ENCODE measurements at regions not wholly inside any gene's neighbourhood (a gene's known extent, or its start where the extent isn't known, plus 50 kb on each side); places are given as distances from the start of the nearest gene placed in this dataset.
"Not testable (repeated sequence)": the region's sequence is repeated elsewhere in the genome, so short reads cannot be mapped to it uniquely, and the experiment has no call there.

- DNase-seq = no peak
Measured at GRCh38 chr21:35479529-35479928, 430.4 kb upstream of the RUNX1 start.

GRCh38 chr21:35479065-35479448 lies 430.0 kb upstream of the RUNX1 start:
- DNase-seq = no peak

GRCh38 chr21:35478161-35479064 lies 429.3 kb upstream of the RUNX1 start:
- no peak for DNase-seq

- no peak for DNase-seq
Measured at GRCh38 chr21:35477622-35478021, 428.5 kb upstream of the RUNX1 start.

- no peak for DNase-seq
Measured at GRCh38 chr21:35476621-35477395, 427.7 kb upstream of the RUNX1 start.

GRCh38 chr21:35475762-35476161 lies 426.7 kb upstream of the RUNX1 start:
- DNase-seq = no peak

- no peak for DNase-seq
Measured at GRCh38 chr21:35475009-35475408, 425.9 kb upstream of the RUNX1 start.

- DNase-seq = no peak
Measured at GRCh38 chr21:35473496-35473895, 424.4 kb upstream of the RUNX1 start.

GRCh38 chr21:35470522-35470921 lies 421.4 kb upstream of the RUNX1 start:
- DNase-seq = no peak

- DNase-seq = no peak
Measured at GRCh38 chr21:35469498-35469897, 420.4 kb upstream of the RUNX1 start.

- no peak for DNase-seq
Measured at GRCh38 chr21:35468991-35469390, 419.9 kb upstream of the RUNX1 start.

- DNase-seq = no peak
Measured at GRCh38 chr21:35467566-35467965, 418.5 kb upstream of the RUNX1 start.

- DNase-seq = not testable (repeated sequence)
Measured at GRCh38 chr21:35466681-35467080, 417.6 kb upstream of the RUNX1 start.

- DNase-seq = no peak
Measured at GRCh38 chr21:35465741-35466140, 416.6 kb upstream of the RUNX1 start.

- DNase-seq = no peak
Measured at GRCh38 chr21:35461700-35462099, 412.6 kb upstream of the RUNX1 start.

GRCh38 chr21:35460441-35460840 lies 411.3 kb upstream of the RUNX1 start:
- no peak for DNase-seq

GRCh38 chr21:35458405-35458804 lies 409.3 kb upstream of the RUNX1 start:
- DNase-seq = no peak

GRCh38 chr21:35457097-35457804 lies 408.1 kb upstream of the RUNX1 start:
- peak; percentile 50 for DNase-seq

GRCh38 chr21:35451276-35451675 lies 402.2 kb upstream of the RUNX1 start:
- DNase-seq = no peak

- DNase-seq = no peak
Measured at GRCh38 chr21:35450830-35451229, 401.7 kb upstream of the RUNX1 start.

GRCh38 chr21:35449846-35450245 lies 400.7 kb upstream of the RUNX1 start:
- DNase-seq = no peak

GRCh38 chr21:35448876-35449599 lies 399.9 kb upstream of the RUNX1 start:
- no peak for DNase-seq

- DNase-seq = no peak
Measured at GRCh38 chr21:35444391-35444790, 395.3 kb upstream of the RUNX1 start.
